ENCODE measurements at regions not wholly inside any gene's neighbourhood (a gene's known extent, or its start where the extent isn't known, plus 50 kb on each side); places are given as distances from the start of the nearest gene placed in this dataset.

- no peak for DNase-seq (ENCODE audit: low spot score)
- Mint-ChIP-seq H3K27ac (no peak overlapping the region), H3K9me3 (no peaks in the 10 kb centered on the region), H3K4me3 (ENCODE audit: low read depth) (no peak overlapping the region), H3K27me3 (ENCODE audit: low read depth) (peaks cover 3% of the 10 kb centered on the region), H3K4me1 (ENCODE audit: low read depth) (no peaks in the 10 kb centered on the region), H3K36me3 (ENCODE audit: low read depth) (no peaks in the 10 kb centered on the region)
- intact Hi-C loops (cut with micrococcal nuclease) = no loop called here
Measured at GRCh38 chr11:134628426-134628825, 216.4 kb upstream of the B3GAT1 start.

- no peak overlapping the region for H3K27ac Mint-ChIP-seq
- no peak for DNase-seq (ENCODE audit: low spot score)
- H3K9me3 Mint-ChIP-seq = no peaks in the 10 kb centered on the region
- H3K27me3 Mint-ChIP-seq (ENCODE audit: low read depth) = peaks cover 3% of the 10 kb centered on the region
- no peaks in the 10 kb centered on the region for H3K36me3 Mint-ChIP-seq (ENCODE audit: low read depth)
- intact Hi-C loops (cut with micrococcal nuclease) = no loop called here
- no peak overlapping the region for H3K4me3 Mint-ChIP-seq (ENCODE audit: low read depth)
- no peaks in the 10 kb centered on the region for H3K4me1 Mint-ChIP-seq (ENCODE audit: low read depth)
Measured at GRCh38 chr11:134626032-134626431, 214.0 kb upstream of the B3GAT1 start.

GRCh38 chr11:134625631-134626030, 213.6 kb upstream of the B3GAT1 start:
- no peaks in the 10 kb centered on the region for H3K36me3 Mint-ChIP-seq (ENCODE audit: low read depth)
- no peak overlapping the region for H3K4me3 Mint-ChIP-seq (ENCODE audit: low read depth)
- no peaks in the 10 kb centered on the region for H3K4me1 Mint-ChIP-seq (ENCODE audit: low read depth)
- H3K9me3 Mint-ChIP-seq = no peaks in the 10 kb centered on the region
- H3K27me3 Mint-ChIP-seq (ENCODE audit: low read depth) = peaks cover 3% of the 10 kb centered on the region
- intact Hi-C loops (cut with micrococcal nuclease) = no loop called here
- no peak for DNase-seq (ENCODE audit: low spot score)
- H3K27ac Mint-ChIP-seq = no peak overlapping the region

- no peak overlapping the region for H3K4me3 Mint-ChIP-seq (ENCODE audit: low read depth)
- H3K4me1 Mint-ChIP-seq (ENCODE audit: low read depth) = no peaks in the 10 kb centered on the region
- H3K9me3 Mint-ChIP-seq = no peaks in the 10 kb centered on the region
- no peak overlapping the region for H3K27ac Mint-ChIP-seq
- intact Hi-C loops (cut with micrococcal nuclease) = no loop called here
- DNase-seq (ENCODE audit: low spot score) = no peak
- peaks cover 3% of the 10 kb centered on the region for H3K27me3 Mint-ChIP-seq (ENCODE audit: low read depth)
- no peaks in the 10 kb centered on the region for H3K36me3 Mint-ChIP-seq (ENCODE audit: low read depth)
Measured at GRCh38 chr11:134625151-134625550, 213.1 kb upstream of the B3GAT1 start.

- Mint-ChIP-seq H3K27me3 (ENCODE audit: low read depth) (peaks cover 3% of the 10 kb centered on the region), H3K4me3 (ENCODE audit: low read depth) (no peak overlapping the region), H3K4me1 (ENCODE audit: low read depth) (no peaks in the 10 kb centered on the region), H3K27ac (no peak overlapping the region), H3K36me3 (ENCODE audit: low read depth) (no peaks in the 10 kb centered on the region), H3K9me3 (no peaks in the 10 kb centered on the region)
- intact Hi-C loops (cut with micrococcal nuclease) = no loop called here
- no peak for DNase-seq (ENCODE audit: low spot score)
Measured at GRCh38 chr11:134624166-134624920, 212.3 kb upstream of the B3GAT1 start.

- H3K36me3 Mint-ChIP-seq (ENCODE audit: low read depth) = no peaks in the 10 kb centered on the region
- no peaks in the 10 kb centered on the region for H3K4me1 Mint-ChIP-seq (ENCODE audit: low read depth)
- H3K27me3 Mint-ChIP-seq (ENCODE audit: low read depth) = peaks cover 3% of the 10 kb centered on the region
- no peak for DNase-seq (ENCODE audit: low spot score)
- intact Hi-C loops (cut with micrococcal nuclease) = no loop called here
- H3K27ac Mint-ChIP-seq = no peak overlapping the region
- no peak overlapping the region for H3K4me3 Mint-ChIP-seq (ENCODE audit: low read depth)
- no peaks in the 10 kb centered on the region for H3K9me3 Mint-ChIP-seq
Measured at GRCh38 chr11:134623711-134624110, 211.7 kb upstream of the B3GAT1 start.

- Mint-ChIP-seq H3K36me3 (ENCODE audit: low read depth) (no peaks in the 10 kb centered on the region), H3K4me3 (ENCODE audit: low read depth) (no peak overlapping the region), H3K27me3 (ENCODE audit: low read depth) (no peaks in the 10 kb centered on the region), H3K4me1 (ENCODE audit: low read depth) (no peaks in the 10 kb centered on the region), H3K9me3 (no peaks in the 10 kb centered on the region), H3K27ac (no peak overlapping the region)
- intact Hi-C loops (cut with micrococcal nuclease) = no loop called here
- DNase-seq (ENCODE audit: low spot score) = no peak
Measured at GRCh38 chr11:134622458-134622857, 210.4 kb upstream of the B3GAT1 start.

GRCh38 chr11:134617360-134617759, 205.3 kb upstream of the B3GAT1 start:
- intact Hi-C loops (cut with micrococcal nuclease) = no loop called here
- H3K27me3 Mint-ChIP-seq (ENCODE audit: low read depth) = no peaks in the 10 kb centered on the region
- DNase-seq (ENCODE audit: low spot score) = no peak
- H3K4me1 Mint-ChIP-seq (ENCODE audit: low read depth) = no peaks in the 10 kb centered on the region
- H3K36me3 Mint-ChIP-seq (ENCODE audit: low read depth) = no peaks in the 10 kb centered on the region
- no peaks in the 10 kb centered on the region for H3K9me3 Mint-ChIP-seq
- H3K27ac Mint-ChIP-seq = no peak overlapping the region
- no peak overlapping the region for H3K4me3 Mint-ChIP-seq (ENCODE audit: low read depth)

GRCh38 chr11:134616038-134616437, 204.0 kb upstream of the B3GAT1 start:
- no peaks in the 10 kb centered on the region for H3K27me3 Mint-ChIP-seq (ENCODE audit: low read depth)
- H3K27ac Mint-ChIP-seq = no peak overlapping the region
- H3K36me3 Mint-ChIP-seq (ENCODE audit: low read depth) = no peaks in the 10 kb centered on the region
- H3K9me3 Mint-ChIP-seq = no peaks in the 10 kb centered on the region
- intact Hi-C loops (cut with micrococcal nuclease) = no loop called here
- no peak overlapping the region for H3K4me3 Mint-ChIP-seq (ENCODE audit: low read depth)
- no peaks in the 10 kb centered on the region for H3K4me1 Mint-ChIP-seq (ENCODE audit: low read depth)
- no peak for DNase-seq (ENCODE audit: low spot score)

- no peak overlapping the region for H3K27ac Mint-ChIP-seq
- H3K27me3 Mint-ChIP-seq (ENCODE audit: low read depth) = no peaks in the 10 kb centered on the region
Measured at GRCh38 chr11:134615041-134615615, 203.1 kb upstream of the B3GAT1 start.

GRCh38 chr11:134614141-134614540, 202.1 kb upstream of the B3GAT1 start:
- intact Hi-C loops (cut with micrococcal nuclease) = no loop called here
- Mint-ChIP-seq H3K27me3 (ENCODE audit: low read depth) (no peaks in the 10 kb centered on the region), H3K4me3 (ENCODE audit: low read depth) (no peak overlapping the region), H3K9me3 (no peaks in the 10 kb centered on the region), H3K27ac (no peak overlapping the region), H3K4me1 (ENCODE audit: low read depth) (no peaks in the 10 kb centered on the region), H3K36me3 (ENCODE audit: low read depth) (no peaks in the 10 kb centered on the region)
- DNase-seq (ENCODE audit: low spot score) = no peak

More at GRCh38 chr11:134615041-134615615, 203.1 kb upstream of the B3GAT1 start:
- no peak for DNase-seq (ENCODE audit: low spot score)
- intact Hi-C loops (cut with micrococcal nuclease) = no loop called here
- Mint-ChIP-seq H3K9me3 (no peaks in the 10 kb centered on the region), H3K4me1 (ENCODE audit: low read depth) (no peaks in the 10 kb centered on the region), H3K4me3 (ENCODE audit: low read depth) (no peak overlapping the region), H3K36me3 (ENCODE audit: low read depth) (no peaks in the 10 kb centered on the region)

GRCh38 chr11:134613646-134614045, 201.6 kb upstream of the B3GAT1 start:
- H3K36me3 Mint-ChIP-seq (ENCODE audit: low read depth) = no peaks in the 10 kb centered on the region
- intact Hi-C loops (cut with micrococcal nuclease) = no loop called here
- H3K4me3 Mint-ChIP-seq (ENCODE audit: low read depth) = no peak overlapping the region
- no peaks in the 10 kb centered on the region for H3K27me3 Mint-ChIP-seq (ENCODE audit: low read depth)
- H3K9me3 Mint-ChIP-seq = no peaks in the 10 kb centered on the region
- H3K27ac Mint-ChIP-seq = no peak overlapping the region
- no peak for DNase-seq (ENCODE audit: low spot score)
- no peaks in the 10 kb centered on the region for H3K4me1 Mint-ChIP-seq (ENCODE audit: low read depth)

- intact Hi-C loops (cut with micrococcal nuclease) = no loop called here
- no peaks in the 10 kb centered on the region for H3K36me3 Mint-ChIP-seq (ENCODE audit: low read depth)
- no peaks in the 10 kb centered on the region for H3K9me3 Mint-ChIP-seq
Measured at GRCh38 chr11:134612140-134613030, 200.3 kb upstream of the B3GAT1 start.

More at GRCh38 chr11:134612140-134613030, 200.3 kb upstream of the B3GAT1 start:
- H3K4me3 Mint-ChIP-seq (ENCODE audit: low read depth) = no peak overlapping the region
- no peak for DNase-seq (ENCODE audit: low spot score)
- no peak overlapping the region for H3K27ac Mint-ChIP-seq
- no peaks in the 10 kb centered on the region for H3K4me1 Mint-ChIP-seq (ENCODE audit: low read depth)
- H3K27me3 Mint-ChIP-seq (ENCODE audit: low read depth) = no peaks in the 10 kb centered on the region

Data from activated T-helper 2 cell treated with anti-CD3 and anti-CD28 coated beads, Interferon-gamma antibody, Interleukin-2, Interleukin-4, amounts not matched to agents 10 μg/mL and 5 μg/mL and 100 μg/mL, durations not matched to agents 14 hours and 24 hours and 36 hours (primary cell).